ENCODE measurements at regions not wholly inside any gene's neighbourhood (a gene's known extent, or its start where the extent isn't known, plus 50 kb on each side); places are given as distances from the start of the nearest gene placed in this dataset.

DNA sequence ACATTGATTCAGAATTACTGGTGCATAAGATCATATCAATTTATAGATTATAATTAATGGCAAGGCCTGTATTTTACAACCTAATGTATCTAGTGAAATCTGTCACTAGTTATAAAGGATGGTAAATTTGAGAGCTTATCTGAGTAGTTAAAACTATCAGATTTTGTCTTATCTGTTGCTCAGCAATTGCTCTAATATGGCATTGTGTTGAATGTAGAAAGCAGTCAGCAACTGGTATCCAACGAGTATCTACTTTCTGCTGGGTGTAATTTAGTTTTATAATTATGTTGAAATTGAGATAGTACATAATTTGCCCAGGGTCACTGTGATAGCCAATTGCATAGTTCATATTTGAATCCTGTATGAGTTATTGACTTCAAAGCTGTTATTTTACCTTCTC lies 1005.7 kb downstream of the CDH11 start:
- WGBS, 2 donors, result 61 to 74% methylated on average over 1 of the region's 1 CpG
- intact Hi-C loops (cut with DNase I; ENCODE audit: low total_unique reads), result no loop called here
- TF ChIP-seq, protein P1, sequence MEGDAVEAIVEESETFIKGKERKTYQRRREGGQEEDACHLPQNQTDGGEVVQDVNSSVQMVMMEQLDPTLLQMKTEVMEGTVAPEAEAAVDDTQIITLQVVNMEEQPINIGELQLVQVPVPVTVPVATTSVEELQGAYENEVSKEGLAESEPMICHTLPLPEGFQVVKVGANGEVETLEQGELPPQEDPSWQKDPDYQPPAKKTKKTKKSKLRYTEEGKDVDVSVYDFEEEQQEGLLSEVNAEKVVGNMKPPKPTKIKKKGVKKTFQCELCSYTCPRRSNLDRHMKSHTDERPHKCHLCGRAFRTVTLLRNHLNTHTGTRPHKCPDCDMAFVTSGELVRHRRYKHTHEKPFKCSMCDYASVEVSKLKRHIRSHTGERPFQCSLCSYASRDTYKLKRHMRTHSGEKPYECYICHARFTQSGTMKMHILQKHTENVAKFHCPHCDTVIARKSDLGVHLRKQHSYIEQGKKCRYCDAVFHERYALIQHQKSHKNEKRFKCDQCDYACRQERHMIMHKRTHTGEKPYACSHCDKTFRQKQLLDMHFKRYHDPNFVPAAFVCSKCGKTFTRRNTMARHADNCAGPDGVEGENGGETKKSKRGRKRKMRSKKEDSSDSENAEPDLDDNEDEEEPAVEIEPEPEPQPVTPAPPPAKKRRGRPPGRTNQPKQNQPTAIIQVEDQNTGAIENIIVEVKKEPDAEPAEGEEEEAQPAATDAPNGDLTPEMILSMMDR (IDR thresholded peaks at IDR 0.05), result no peak
- TF ChIP-seq POLR2A (IDR thresholded peaks at IDR 0.05), result no peak
- no peak overlapping the region for H3K4me3 ChIP-seq
- H3K27me3 ChIP-seq, result no peaks in the 10 kb centered on the region
- no peak for DNase-seq
- H3K36me3 ChIP-seq (ENCODE audit: low read depth, missing control alignments), result no peaks in the 10 kb centered on the region
- no peak overlapping the region for H3K27ac ChIP-seq
- H3K4me1 ChIP-seq, result no peaks in the 10 kb centered on the region
- H3K9me3 ChIP-seq, result no peaks in the 10 kb centered on the region

DNA sequence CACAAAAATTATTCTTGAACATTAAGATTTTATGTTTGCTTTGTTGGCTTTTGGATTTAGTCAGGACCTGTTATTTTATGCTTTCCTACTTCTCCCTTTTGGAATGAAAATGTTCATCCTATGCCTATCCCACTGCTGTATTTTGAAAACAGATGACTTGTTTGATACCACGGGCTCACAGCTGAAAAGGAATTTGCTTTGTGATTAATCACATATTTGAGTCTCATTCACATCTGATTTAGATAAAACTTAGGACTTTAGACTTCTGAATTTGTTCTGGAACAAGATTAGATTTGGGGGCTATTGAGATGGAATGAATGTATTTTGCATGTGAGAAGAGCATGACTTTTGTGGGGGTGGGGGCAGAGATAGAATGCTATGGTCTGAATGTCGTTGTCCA lies 1012.6 kb downstream of the CDH11 start:
- intact Hi-C loops (cut with DNase I; ENCODE audit: low total_unique reads), result no loop called here
- no peak for DNase-seq

DNA sequence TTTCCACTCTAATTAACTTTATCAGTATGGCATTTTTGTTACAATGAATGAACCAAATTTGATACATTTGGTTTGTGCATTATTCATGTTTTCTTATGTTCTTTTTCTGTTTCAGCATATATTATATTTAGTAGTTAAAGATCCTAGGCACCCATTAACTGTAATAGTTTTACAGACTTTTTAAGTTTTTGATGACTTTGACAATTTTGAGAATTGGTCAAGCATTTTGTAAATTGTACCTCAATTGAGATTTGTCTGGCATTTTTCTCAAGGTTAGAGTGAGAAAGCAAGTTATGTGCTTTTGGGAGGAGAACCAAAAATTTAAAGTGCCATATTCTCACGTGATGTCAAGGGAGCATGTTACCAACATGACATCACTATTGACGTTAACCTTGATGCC lies 1019.2 kb downstream of the CDH11 start:
- H3K4me3 ChIP-seq, result no peak overlapping the region
- no peaks in the 10 kb centered on the region for H3K4me1 ChIP-seq
- H3K27me3 ChIP-seq, result no peaks in the 10 kb centered on the region
- no peaks in the 10 kb centered on the region for H3K36me3 ChIP-seq (ENCODE audit: low read depth, missing control alignments)
- 68 to 73% methylated on average over 2 of the region's 2 CpGs for WGBS, 2 donors
- H3K27ac ChIP-seq, result no peak overlapping the region
- intact Hi-C loops (cut with DNase I; ENCODE audit: low total_unique reads), result no loop called here
- TF ChIP-seq, protein P1 (IDR thresholded peaks at IDR 0.05), result no peak
- no peak for TF ChIP-seq POLR2A (IDR thresholded peaks at IDR 0.05)
- DNase-seq, result no peak
- H3K9me3 ChIP-seq, result no peaks in the 10 kb centered on the region

More for the DNA sequence above, 1012.6 kb downstream of the CDH11 start:
- Histone ChIP-seq H3K9me3 (no peaks in the 10 kb centered on the region), H3K4me3 (no peak overlapping the region), H3K27me3 (no peaks in the 10 kb centered on the region), H3K36me3 (ENCODE audit: low read depth, missing control alignments) (no peaks in the 10 kb centered on the region), H3K4me1 (no peaks in the 10 kb centered on the region), H3K27ac (no peak overlapping the region)
- TF ChIP-seq, protein P1 (IDR thresholded peaks at IDR 0.05), result no peak
- no peak for TF ChIP-seq POLR2A (IDR thresholded peaks at IDR 0.05)
- WGBS, 2 donors, result 75 to 77% methylated on average over 2 of the region's 2 CpGs

DNA sequence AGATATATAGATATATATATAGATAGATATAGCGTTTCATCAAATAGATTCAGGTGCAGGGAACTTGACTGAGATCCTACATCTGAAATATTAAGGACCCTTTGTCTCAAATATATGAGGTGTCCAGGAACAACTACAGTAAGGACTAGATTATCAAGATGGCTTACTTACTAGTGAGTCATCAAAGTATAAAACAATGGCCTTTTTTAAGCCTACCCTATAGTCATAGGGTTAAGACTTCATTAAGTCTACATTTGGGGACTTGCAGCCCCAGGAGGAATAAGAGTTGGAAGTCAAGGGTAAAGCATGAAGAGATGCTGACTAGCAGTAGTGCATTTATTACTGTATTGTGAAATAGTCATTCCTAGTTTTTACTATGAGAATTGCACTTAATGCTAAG lies 1023.4 kb downstream of the CDH11 start:
- intact Hi-C loops (cut with DNase I; ENCODE audit: low total_unique reads), result no loop called here
- H3K4me3 ChIP-seq, result no peak overlapping the region
- no peaks in the 10 kb centered on the region for H3K9me3 ChIP-seq
- H3K27ac ChIP-seq, result no peak overlapping the region
- TF ChIP-seq POLR2A (IDR thresholded peaks at IDR 0.05), result no peak
- TF ChIP-seq, protein P1 (IDR thresholded peaks at IDR 0.05), result no peak
- 72 to 81% methylated on average over 1 of the region's 1 CpG for WGBS, 2 donors
- no peaks in the 10 kb centered on the region for H3K36me3 ChIP-seq (ENCODE audit: low read depth, missing control alignments)
- no peaks in the 10 kb centered on the region for H3K27me3 ChIP-seq
- DNase-seq, result no peak
- no peaks in the 10 kb centered on the region for H3K4me1 ChIP-seq

DNA sequence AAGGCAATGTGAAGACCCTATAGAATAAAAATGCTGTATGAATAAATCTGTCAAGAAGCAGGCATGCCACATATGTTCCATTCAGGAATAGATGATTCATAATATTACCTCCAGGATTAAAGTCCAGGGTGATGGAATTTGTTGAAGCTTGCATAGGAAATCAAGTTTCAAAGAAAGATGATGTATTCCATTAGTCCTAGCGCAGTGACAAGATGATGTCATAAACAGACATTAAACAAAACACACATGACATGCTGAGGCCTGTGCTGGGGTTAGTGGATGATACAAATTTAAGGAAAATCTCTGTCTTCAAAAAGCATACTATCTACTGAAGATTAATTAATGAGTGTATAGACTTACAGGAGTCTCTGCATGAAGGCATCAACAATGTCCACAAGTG lies 1025.2 kb downstream of the CDH11 start:
- no peak overlapping the region for H3K27ac ChIP-seq
- TF ChIP-seq POLR2A (IDR thresholded peaks at IDR 0.05), result no peak
- TF ChIP-seq, protein P1 (IDR thresholded peaks at IDR 0.05), result no peak
- DNase-seq, result no peak
- no peaks in the 10 kb centered on the region for H3K36me3 ChIP-seq (ENCODE audit: low read depth, missing control alignments)
- no peaks in the 10 kb centered on the region for H3K9me3 ChIP-seq
- H3K4me1 ChIP-seq, result no peaks in the 10 kb centered on the region
- intact Hi-C loops (cut with DNase I; ENCODE audit: low total_unique reads), result no loop called here
- 100% methylated on average over 1 of the region's 1 CpG for WGBS, 2 donors
- no peaks in the 10 kb centered on the region for H3K27me3 ChIP-seq
- no peak overlapping the region for H3K4me3 ChIP-seq

Measured in testis (tissue), 2 donors.